ENCODE measurements at regions not wholly inside any gene's neighbourhood (a gene's known extent, or its start where the extent isn't known, plus 50 kb on each side); places are given as distances from the start of the nearest gene placed in this dataset.
"Not testable (repeated sequence)": the region's sequence is repeated elsewhere in the genome, so short reads cannot be mapped to it uniquely, and the experiment has no call there.

- H3K4me3 ChIP-seq = no peak overlapping the region
- H3F3A ChIP-seq (replicated peaks; ENCODE audit: low read depth) = no peaks in the 10 kb centered on the region
- Mint-ChIP-seq H3K36me3 (ENCODE audit: low read depth) (peaks cover 38% of the 10 kb centered on the region), H3K27ac (no peak overlapping the region), H3K4me3 (no peak overlapping the region), H3K4me1 (peaks cover 4% of the 10 kb centered on the region), H3K27me3 (ENCODE audit: insufficient read depth, low read depth, poor library complexity) (no peaks in the 10 kb centered on the region), H3K9me3 (peaks cover 43% of the 10 kb centered on the region)
- no peaks in the 10 kb centered on the region for H3K36me3 ChIP-seq (ENCODE audit: insufficient read depth)
- H3K4me1 ChIP-seq (ENCODE audit: insufficient read depth) = 0 out of 2 replicates have a peak, but pooled peaks cover 5% of the 10 kb centered on the region
- H2AFZ ChIP-seq = no peak overlapping the region
- peaks cover 3% of the 10 kb centered on the region; the same call in 1 of the 2 replicates for H3K9me2 ChIP-seq (ENCODE audit: insufficient read depth)
- no peak overlapping the region for H3K27ac ChIP-seq (ENCODE audit: low read depth)
- no peaks in the 10 kb centered on the region for H3K79me2 ChIP-seq (replicated peaks; ENCODE audit: insufficient read depth)
- TF ChIP-seq CREB1 (CRISPR knock-in tag; IDR thresholded peaks at IDR 0.05; ENCODE audit: low read depth) = no peak
- TF ChIP-seq JUNB (IDR thresholded peaks at IDR 0.05; ENCODE audit: unreplicated experiment) = no peak
- no peak for TF ChIP-seq ETS1 (IDR thresholded peaks at IDR 0.05)
- no peak for TF ChIP-seq NANOG (IDR thresholded peaks at IDR 0.05; ENCODE audit: borderline replicate concordance)
- H3K4me2 ChIP-seq = no peak overlapping the region
- no peaks in the 10 kb centered on the region for H3K27me3 ChIP-seq (ENCODE audit: insufficient read depth)
- DNase-seq (ENCODE audit: low spot score) (no peak), ATAC-seq (no peak)
- H4K20me1 ChIP-seq (replicated peaks; ENCODE audit: insufficient read depth) = no peaks in the 10 kb centered on the region
Measured at GRCh38 chr14:84098261-84098660, 1431.7 kb upstream of the FLRT2 start.

GRCh38 chr14:84099560-84099959 lies 1430.4 kb upstream of the FLRT2 start:
- H3K4me1 Mint-ChIP-seq; H3F3A ChIP-seq (replicated peaks; ENCODE audit: low read depth); H3K4me3 Mint-ChIP-seq; H3K4me1 ChIP-seq (ENCODE audit: insufficient read depth); H3K4me2 ChIP-seq; H3K27ac ChIP-seq (ENCODE audit: low read depth); ATAC-seq; H3K27ac Mint-ChIP-seq; H3K27me3 Mint-ChIP-seq (ENCODE audit: insufficient read depth, low read depth, poor library complexity); H4K20me1 ChIP-seq (replicated peaks; ENCODE audit: insufficient read depth); H3K27me3 ChIP-seq (ENCODE audit: insufficient read depth); H3K4me3 ChIP-seq; H2AFZ ChIP-seq; DNase-seq (ENCODE audit: low spot score); H3K9me2 ChIP-seq (ENCODE audit: insufficient read depth); H3K36me3 ChIP-seq (ENCODE audit: insufficient read depth); H3K79me2 ChIP-seq (replicated peaks; ENCODE audit: insufficient read depth): not testable (repeated sequence)
- H3K9me3 Mint-ChIP-seq = peaks cover 54% of the 10 kb centered on the region
- H3K36me3 Mint-ChIP-seq (ENCODE audit: low read depth) = peaks cover 44% of the 10 kb centered on the region

- Histone ChIP-seq H3K9me2 (ENCODE audit: insufficient read depth) (no peaks in the 10 kb centered on the region; the same call in 1 of the 2 replicates), H3K36me3 (ENCODE audit: insufficient read depth) (no peaks in the 10 kb centered on the region), H3K4me1 (ENCODE audit: insufficient read depth) (no peaks in the 10 kb centered on the region), H2AFZ (no peak overlapping the region), H4K20me1 (replicated peaks; ENCODE audit: insufficient read depth) (no peaks in the 10 kb centered on the region), H3K4me3 (no peak overlapping the region), H3K27ac (ENCODE audit: low read depth) (no peak overlapping the region), H3F3A (replicated peaks; ENCODE audit: low read depth) (no peaks in the 10 kb centered on the region), H3K4me2 (no peak overlapping the region), H3K27me3 (ENCODE audit: insufficient read depth) (no peaks in the 10 kb centered on the region), H3K79me2 (replicated peaks; ENCODE audit: insufficient read depth) (no peaks in the 10 kb centered on the region)
- H3K4me3 Mint-ChIP-seq = no peak overlapping the region
- H3K36me3 Mint-ChIP-seq (ENCODE audit: low read depth) = peaks cover 16% of the 10 kb centered on the region; the same call in 2 of the 3 replicates
- DNase-seq (ENCODE audit: low spot score) (no peak), ATAC-seq (no peak)
- H3K27ac Mint-ChIP-seq = no peak overlapping the region
- peaks cover 5% of the 10 kb centered on the region; the same call in 2 of the 3 replicates for H3K4me1 Mint-ChIP-seq
- H3K9me3 Mint-ChIP-seq = peaks cover 21% of the 10 kb centered on the region
- H3K27me3 Mint-ChIP-seq (ENCODE audit: insufficient read depth, low read depth, poor library complexity) = peaks cover 2% of the 10 kb centered on the region
- TF ChIP-seq CREB1 (CRISPR knock-in tag; IDR thresholded peaks at IDR 0.05; ENCODE audit: low read depth) (no peak), ZNF114 (CRISPR knock-in tag; IDR thresholded peaks at IDR 0.05) (no peak), EZH2phosphoT487 (IDR thresholded peaks at IDR 0.05; ENCODE audit: unreplicated experiment) (no peak), JUNB (IDR thresholded peaks at IDR 0.05; ENCODE audit: unreplicated experiment) (no peak), NANOG (IDR thresholded peaks at IDR 0.05; ENCODE audit: borderline replicate concordance) (no peak), POLR2AphosphoS5 (IDR thresholded peaks at IDR 0.05; ENCODE audit: low read depth) (no peak), ZNF462 (CRISPR knock-in tag; IDR thresholded peaks at IDR 0.05) (no peak), STAT1 (IDR thresholded peaks at IDR 0.05; ENCODE audit: unreplicated experiment) (no peak)
Measured at GRCh38 chr14:84107835-84108343, 1422.1 kb upstream of the FLRT2 start.

Measured in GM23338 (cell line).